ENCODE measurements at regions not wholly inside any gene's neighbourhood (a gene's known extent, or its start where the extent isn't known, plus 50 kb on each side); places are given as distances from the start of the nearest gene placed in this dataset.

DNA sequence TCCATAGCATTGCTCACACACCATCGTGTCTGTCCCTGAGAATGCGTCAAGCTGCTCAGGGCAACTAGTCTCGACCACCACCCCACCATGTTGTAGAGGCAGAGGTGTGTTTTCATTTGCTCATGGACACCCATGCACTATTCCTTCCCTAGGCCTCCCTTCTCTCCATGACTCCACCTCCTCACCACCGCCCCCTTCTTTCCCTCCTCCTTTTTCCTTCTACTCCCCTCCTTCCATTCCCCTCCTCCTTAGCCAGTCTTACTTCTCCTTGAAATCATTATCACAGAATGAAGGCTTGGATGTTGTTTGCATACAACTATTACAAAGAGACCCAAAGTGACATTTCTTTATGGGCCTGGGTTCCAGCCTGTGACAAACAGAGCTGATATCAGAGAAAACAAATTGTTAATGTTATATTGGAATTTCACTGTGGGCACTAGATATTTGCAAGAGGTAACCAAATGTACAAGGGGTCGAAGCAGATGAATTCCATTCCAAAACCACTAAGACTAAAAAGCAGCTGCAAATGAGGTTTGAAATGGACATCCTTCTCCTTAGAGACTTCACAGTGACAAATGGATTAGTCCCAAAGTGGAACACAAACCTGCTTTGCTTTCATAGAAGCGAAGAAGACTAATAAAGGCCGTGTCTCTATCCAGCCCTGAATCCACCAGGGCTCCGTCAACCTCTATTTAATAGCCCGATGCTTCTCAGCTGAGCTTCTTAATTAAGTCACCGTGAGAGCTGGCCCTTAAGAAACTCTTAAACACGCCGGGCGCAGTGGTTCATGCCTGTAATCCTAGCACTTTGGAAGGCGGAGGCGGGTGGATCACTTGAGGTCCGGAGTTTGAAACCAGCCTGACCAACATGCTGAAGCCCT lies 275.8 kb upstream of the SULF2 start:
- TF ChIP-seq, protein P1, sequence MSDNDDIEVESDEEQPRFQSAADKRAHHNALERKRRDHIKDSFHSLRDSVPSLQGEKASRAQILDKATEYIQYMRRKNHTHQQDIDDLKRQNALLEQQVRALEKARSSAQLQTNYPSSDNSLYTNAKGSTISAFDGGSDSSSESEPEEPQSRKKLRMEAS (IDR thresholded peaks at IDR 0.05), result no peak
- TF ChIP-seq TEAD4 (IDR thresholded peaks at IDR 0.05) (no peak), FOXM1 (IDR thresholded peaks at IDR 0.05; ENCODE audit: borderline replicate concordance, low read depth) (no peak), NFIC (IDR thresholded peaks at IDR 0.05) (no peak)
- TF ChIP-seq, protein P2, sequence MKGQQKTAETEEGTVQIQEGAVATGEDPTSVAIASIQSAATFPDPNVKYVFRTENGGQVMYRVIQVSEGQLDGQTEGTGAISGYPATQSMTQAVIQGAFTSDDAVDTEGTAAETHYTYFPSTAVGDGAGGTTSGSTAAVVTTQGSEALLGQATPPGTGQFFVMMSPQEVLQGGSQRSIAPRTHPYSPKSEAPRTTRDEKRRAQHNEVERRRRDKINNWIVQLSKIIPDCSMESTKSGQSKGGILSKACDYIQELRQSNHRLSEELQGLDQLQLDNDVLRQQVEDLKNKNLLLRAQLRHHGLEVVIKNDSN (IDR thresholded peaks at IDR 0.05), result no peak
- TF ChIP-seq, protein P3, sequence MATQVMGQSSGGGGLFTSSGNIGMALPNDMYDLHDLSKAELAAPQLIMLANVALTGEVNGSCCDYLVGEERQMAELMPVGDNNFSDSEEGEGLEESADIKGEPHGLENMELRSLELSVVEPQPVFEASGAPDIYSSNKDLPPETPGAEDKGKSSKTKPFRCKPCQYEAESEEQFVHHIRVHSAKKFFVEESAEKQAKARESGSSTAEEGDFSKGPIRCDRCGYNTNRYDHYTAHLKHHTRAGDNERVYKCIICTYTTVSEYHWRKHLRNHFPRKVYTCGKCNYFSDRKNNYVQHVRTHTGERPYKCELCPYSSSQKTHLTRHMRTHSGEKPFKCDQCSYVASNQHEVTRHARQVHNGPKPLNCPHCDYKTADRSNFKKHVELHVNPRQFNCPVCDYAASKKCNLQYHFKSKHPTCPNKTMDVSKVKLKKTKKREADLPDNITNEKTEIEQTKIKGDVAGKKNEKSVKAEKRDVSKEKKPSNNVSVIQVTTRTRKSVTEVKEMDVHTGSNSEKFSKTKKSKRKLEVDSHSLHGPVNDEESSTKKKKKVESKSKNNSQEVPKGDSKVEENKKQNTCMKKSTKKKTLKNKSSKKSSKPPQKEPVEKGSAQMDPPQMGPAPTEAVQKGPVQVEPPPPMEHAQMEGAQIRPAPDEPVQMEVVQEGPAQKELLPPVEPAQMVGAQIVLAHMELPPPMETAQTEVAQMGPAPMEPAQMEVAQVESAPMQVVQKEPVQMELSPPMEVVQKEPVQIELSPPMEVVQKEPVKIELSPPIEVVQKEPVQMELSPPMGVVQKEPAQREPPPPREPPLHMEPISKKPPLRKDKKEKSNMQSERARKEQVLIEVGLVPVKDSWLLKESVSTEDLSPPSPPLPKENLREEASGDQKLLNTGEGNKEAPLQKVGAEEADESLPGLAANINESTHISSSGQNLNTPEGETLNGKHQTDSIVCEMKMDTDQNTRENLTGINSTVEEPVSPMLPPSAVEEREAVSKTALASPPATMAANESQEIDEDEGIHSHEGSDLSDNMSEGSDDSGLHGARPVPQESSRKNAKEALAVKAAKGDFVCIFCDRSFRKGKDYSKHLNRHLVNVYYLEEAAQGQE (IDR thresholded peaks at IDR 0.05; ENCODE audit: low read depth), result no peak

DNA sequence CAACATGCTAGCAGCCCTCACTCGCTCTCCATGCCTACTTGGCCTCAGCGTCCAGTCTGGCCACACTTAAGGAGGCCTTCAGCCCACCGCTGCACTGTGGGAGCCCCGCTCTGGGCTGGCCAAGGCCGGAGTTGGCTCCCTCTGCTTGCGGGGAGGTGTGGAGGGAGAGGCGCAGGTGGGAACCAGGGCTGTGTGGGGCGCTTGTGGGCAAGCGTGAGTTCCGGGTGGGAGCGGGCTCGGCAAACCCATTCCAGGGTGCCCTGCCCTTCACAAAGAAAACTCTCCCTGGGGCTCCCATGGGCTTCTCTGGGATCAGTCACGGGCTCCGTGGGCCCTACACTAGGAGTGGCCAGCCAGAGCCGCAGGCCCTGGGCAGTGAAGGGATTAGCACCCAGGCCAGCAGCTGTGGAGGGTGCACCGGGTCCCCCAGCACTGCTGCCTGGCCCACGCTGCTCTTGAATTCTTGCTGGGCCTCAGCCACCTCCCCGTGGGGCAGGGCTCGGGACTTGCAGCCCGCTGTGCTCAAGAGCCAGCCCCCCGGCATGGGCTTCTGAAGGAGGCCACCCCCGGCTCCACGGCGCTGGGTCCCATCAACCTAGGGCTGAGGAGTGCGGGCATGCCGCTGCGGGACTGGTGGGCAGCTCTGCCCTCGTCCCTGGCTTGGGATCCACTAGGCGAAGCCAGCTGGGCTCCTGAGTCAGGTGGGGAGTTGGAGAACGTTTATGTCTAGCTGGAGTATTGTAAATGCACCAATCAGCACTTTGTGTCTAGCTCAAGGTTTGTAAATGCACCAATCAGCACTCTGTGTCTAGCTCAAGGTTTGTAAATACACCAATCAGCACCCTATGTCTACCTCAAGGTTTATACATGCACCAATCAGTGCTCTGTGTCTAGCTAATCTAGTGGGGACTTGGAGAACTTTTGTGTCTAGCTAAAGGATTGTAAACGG lies 273.6 kb upstream of the SULF2 start:
- TF ChIP-seq, protein P2 (IDR thresholded peaks at IDR 0.05), result no peak
- TF ChIP-seq CEBPB (IDR thresholded peaks at IDR 0.05), result no peak
- no peak for TF ChIP-seq CREB1 (IDR thresholded peaks at IDR 0.05; ENCODE audit: low read depth)
- TF ChIP-seq ZBTB7A (IDR thresholded peaks at IDR 0.05; ENCODE audit: low read depth), result no peak
- TF ChIP-seq TEAD4 (IDR thresholded peaks at IDR 0.05), result no peak
- TF ChIP-seq, protein P3 (IDR thresholded peaks at IDR 0.05; ENCODE audit: low read depth), result no peak
- TF ChIP-seq, protein P1 (IDR thresholded peaks at IDR 0.05), result no peak
- no peak for TF ChIP-seq EGR1 (IDR thresholded peaks at IDR 0.05)
- TF ChIP-seq NFIC (IDR thresholded peaks at IDR 0.05), result no peak
- TF ChIP-seq YY1 (IDR thresholded peaks at IDR 0.05; ENCODE audit: low read depth), result no peak
- no peak for TF ChIP-seq TCF12 (IDR thresholded peaks at IDR 0.05; ENCODE audit: low read depth)
- no peak for TF ChIP-seq RAD21 (IDR thresholded peaks at IDR 0.05; ENCODE audit: low read depth)
- no peak for TF ChIP-seq EP300 (IDR thresholded peaks at IDR 0.05; ENCODE audit: borderline replicate concordance)
- TF ChIP-seq TAF1 (IDR thresholded peaks at IDR 0.05; ENCODE audit: low read depth), result no peak
- no peak for TF ChIP-seq FOXM1 (IDR thresholded peaks at IDR 0.05; ENCODE audit: borderline replicate concordance, low read depth)

DNA sequence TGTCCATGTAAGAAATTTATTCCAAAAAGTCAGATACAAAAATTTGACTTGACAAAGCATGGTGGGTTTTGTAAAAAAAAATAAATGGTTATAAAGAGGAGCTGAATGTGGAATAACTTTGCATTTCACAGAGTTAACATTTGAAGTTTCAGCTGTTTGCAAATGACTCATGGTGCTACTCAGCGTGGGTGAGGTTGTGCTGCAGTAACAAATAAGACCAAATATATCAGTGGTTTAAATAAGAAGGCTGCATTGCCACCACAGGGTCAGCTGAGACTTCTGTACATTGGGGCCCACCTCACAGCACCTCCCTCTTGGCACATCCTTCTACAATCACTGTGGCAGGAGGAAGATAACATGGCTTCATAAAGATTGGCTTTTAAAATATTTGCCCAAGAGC lies 272.5 kb upstream of the SULF2 start:
- TF ChIP-seq EP300 (IDR thresholded peaks at IDR 0.05; ENCODE audit: borderline replicate concordance) (no peak), YY1 (IDR thresholded peaks at IDR 0.05; ENCODE audit: low read depth) (no peak), FOXM1 (IDR thresholded peaks at IDR 0.05; ENCODE audit: borderline replicate concordance, low read depth) (no peak), CREB1 (IDR thresholded peaks at IDR 0.05; ENCODE audit: low read depth) (no peak), RAD21 (IDR thresholded peaks at IDR 0.05; ENCODE audit: low read depth) (no peak), CEBPB (IDR thresholded peaks at IDR 0.05) (no peak), TAF1 (IDR thresholded peaks at IDR 0.05; ENCODE audit: low read depth) (no peak), TEAD4 (IDR thresholded peaks at IDR 0.05) (no peak), ZBTB7A (IDR thresholded peaks at IDR 0.05; ENCODE audit: low read depth) (no peak), EGR1 (IDR thresholded peaks at IDR 0.05) (no peak), TCF12 (IDR thresholded peaks at IDR 0.05; ENCODE audit: low read depth) (no peak), NFIC (IDR thresholded peaks at IDR 0.05) (no peak)
- TF ChIP-seq, protein P3 (IDR thresholded peaks at IDR 0.05; ENCODE audit: low read depth), result no peak
- TF ChIP-seq, protein P1 (IDR thresholded peaks at IDR 0.05), result no peak
- TF ChIP-seq, protein P2 (IDR thresholded peaks at IDR 0.05), result no peak

All from Ishikawa (cell line).